Glutamatergic neuron (in vitro differentiated cells): ENCODE measurements at regions not wholly inside any gene's neighbourhood (a gene's known extent, or its start where the extent isn't known, plus 50 kb on each side); places are given as distances from the start of the nearest gene placed in this dataset.

ENCODE experiments used
- DNase-seq: peaks from one replicate; pipeline ENCODE4 v3.0.0; 2022
- H3K27ac Mint-ChIP-seq: one replicate; pipeline ENCODE4 v1.8.0; 2020; ENCODE audit warnings: mild to moderate bottlenecking, mixed read lengths, inconsistent platforms; ENCODE audit not compliant: unreplicated experiment
- H3K27me3 Mint-ChIP-seq: one replicate; pipeline ENCODE4 v1.8.0; 2020; ENCODE audit warnings: mild to moderate bottlenecking, moderate library complexity, mixed read lengths, inconsistent platforms; ENCODE audit not compliant: unreplicated experiment
- H3K36me3 Mint-ChIP-seq: one replicate; pipeline ENCODE4 v1.8.0; 2020; ENCODE audit warnings: mild to moderate bottlenecking, mixed read lengths, inconsistent platforms; ENCODE audit not compliant: unreplicated experiment
- H3K4me1 Mint-ChIP-seq: one replicate; pipeline ENCODE4 v1.8.0; 2020; ENCODE audit warnings: mild to moderate bottlenecking, low read depth, mixed read lengths, inconsistent platforms; ENCODE audit not compliant: unreplicated experiment
- H3K4me3 Mint-ChIP-seq: one replicate; pipeline ENCODE4 v1.8.0; 2020; ENCODE audit warnings: mild to moderate bottlenecking, mixed read lengths, inconsistent platforms; ENCODE audit not compliant: unreplicated experiment
- H3K9me3 Mint-ChIP-seq: one replicate; pipeline ENCODE4 v1.8.0; 2020; ENCODE audit warnings: mild to moderate bottlenecking, moderate library complexity, mixed read lengths, inconsistent platforms; ENCODE audit not compliant: unreplicated experiment
- CTCF ChIP-seq: fragments of 200-600 bp; sonication (generic); IDR thresholded peaks from one replicate; pipeline ENCODE4 v1.5.0; 2021; ENCODE audit not compliant: partially characterized antibody, unreplicated experiment

DNA sequence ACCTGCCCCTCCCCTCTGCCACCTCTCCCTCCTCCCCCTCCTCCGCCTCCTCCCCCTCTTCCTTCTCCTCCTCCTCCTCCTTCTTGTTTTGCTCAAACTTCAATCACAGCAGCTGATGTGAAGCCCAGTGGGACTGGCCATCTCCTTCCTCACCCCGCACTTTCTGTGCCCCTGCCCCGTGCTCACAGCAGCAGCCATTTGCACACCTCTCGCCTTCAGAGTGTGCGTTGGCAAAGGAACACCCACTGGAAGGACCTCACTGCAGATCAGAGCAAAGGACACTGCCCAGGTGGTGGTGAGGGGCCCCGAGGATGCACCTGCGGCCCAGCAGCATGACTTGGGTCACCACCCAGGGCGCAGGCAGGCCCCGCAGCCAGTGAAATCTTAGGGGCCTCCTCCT, 98.8 kb downstream of the SOX1 start:
- Mint-ChIP-seq H3K27me3 (peaks cover 12% of the 10 kb centered on the region), H3K4me3 (no peak overlapping the region), H3K4me1 (peaks cover 16% of the 10 kb centered on the region), H3K27ac (no peak overlapping the region), H3K9me3 (peaks cover 15% of the 10 kb centered on the region), H3K36me3 (peaks cover 12% of the 10 kb centered on the region)
- DNase-seq: peak; percentile 2
- TF ChIP-seq CTCF: no peak

DNA sequence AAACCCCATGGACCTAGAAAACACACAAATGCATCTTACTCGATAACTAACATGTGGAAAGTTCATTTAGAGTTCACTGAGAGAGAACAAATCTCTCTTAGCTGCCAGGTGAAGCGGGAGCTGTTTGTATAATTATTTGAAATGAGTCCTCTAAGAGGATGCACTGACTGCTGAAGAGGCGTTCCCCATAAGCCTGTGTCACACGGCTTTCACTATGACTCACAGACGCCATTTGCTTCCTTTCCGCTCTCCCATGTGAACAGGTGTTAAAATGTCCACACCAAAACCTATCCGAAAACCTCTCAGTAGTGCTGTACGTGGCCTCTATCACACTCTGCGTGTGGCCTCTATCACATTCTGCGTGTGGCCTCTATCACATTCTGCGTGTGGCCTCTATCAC, 101.8 kb downstream of the SOX1 start:
- H3K9me3 Mint-ChIP-seq: peaks cover 7% of the 10 kb centered on the region
- no peak for DNase-seq
- H3K4me1 Mint-ChIP-seq: peaks cover 6% of the 10 kb centered on the region
- H3K27ac Mint-ChIP-seq: no peak overlapping the region
- no peak overlapping the region for H3K4me3 Mint-ChIP-seq
- peaks cover 8% of the 10 kb centered on the region for H3K27me3 Mint-ChIP-seq
- H3K36me3 Mint-ChIP-seq: peaks cover 21% of the 10 kb centered on the region
- TF ChIP-seq CTCF: no peak

DNA sequence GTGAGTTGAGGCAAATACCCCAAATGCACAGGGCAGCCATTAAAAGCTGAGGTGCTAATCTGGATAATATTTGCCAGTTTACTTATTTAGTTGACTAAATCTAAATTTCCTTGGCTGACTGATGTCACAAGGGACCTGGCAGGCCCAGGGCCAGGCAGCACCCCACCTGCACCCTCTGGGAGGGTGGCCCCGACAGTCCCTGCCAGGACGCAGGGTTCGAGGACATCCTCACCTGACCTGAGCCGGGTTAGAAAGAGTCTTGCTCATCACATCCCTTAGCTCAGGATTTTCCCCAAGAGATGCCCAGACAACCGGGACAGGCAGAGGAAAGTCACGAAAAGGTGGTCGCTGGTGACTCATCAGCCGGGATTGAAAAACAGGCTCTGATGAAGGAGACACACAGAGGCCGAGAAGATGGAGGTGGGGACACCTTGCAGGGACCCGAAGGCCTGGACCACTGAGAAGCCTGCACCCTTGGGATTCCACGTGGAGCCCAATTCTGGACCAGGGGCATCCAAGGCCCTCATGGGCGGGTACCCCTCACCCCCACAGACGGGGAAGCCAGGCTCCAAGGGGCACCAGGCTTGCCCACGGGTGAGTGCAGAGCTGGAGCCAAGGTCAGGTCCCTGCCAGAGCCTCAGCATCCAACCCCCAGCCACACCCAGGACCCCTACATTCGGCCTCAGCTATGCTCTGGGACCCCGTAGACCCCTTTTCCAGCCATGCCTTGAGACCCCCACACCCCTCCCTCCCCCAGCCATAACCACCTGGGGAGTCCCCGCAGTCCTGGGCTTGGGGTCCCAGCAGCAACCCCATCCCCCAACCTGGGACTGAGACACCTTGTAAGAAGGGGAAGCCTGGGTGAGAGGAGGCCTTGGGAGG, 103.2 kb downstream of the SOX1 start:
- DNase-seq: no peak
- no peak for TF ChIP-seq CTCF
- Mint-ChIP-seq H3K9me3 (peaks cover 14% of the 10 kb centered on the region), H3K36me3 (peaks cover 26% of the 10 kb centered on the region), H3K27me3 (peaks cover 3% of the 10 kb centered on the region), H3K27ac (no peak overlapping the region), H3K4me1 (peaks cover 6% of the 10 kb centered on the region), H3K4me3 (no peak overlapping the region)

- Mint-ChIP-seq H3K27ac (no peak overlapping the region), H3K4me3 (no peak overlapping the region), H3K36me3 (peaks cover 26% of the 10 kb centered on the region), H3K27me3 (peaks cover 2% of the 10 kb centered on the region), H3K4me1 (peaks cover 6% of the 10 kb centered on the region), H3K9me3 (peaks cover 14% of the 10 kb centered on the region)
- TF ChIP-seq CTCF: no peak
- no peak for DNase-seq
Measured at GRCh38 chr13:112170823-112171569, 104.0 kb downstream of the SOX1 start.

DNA sequence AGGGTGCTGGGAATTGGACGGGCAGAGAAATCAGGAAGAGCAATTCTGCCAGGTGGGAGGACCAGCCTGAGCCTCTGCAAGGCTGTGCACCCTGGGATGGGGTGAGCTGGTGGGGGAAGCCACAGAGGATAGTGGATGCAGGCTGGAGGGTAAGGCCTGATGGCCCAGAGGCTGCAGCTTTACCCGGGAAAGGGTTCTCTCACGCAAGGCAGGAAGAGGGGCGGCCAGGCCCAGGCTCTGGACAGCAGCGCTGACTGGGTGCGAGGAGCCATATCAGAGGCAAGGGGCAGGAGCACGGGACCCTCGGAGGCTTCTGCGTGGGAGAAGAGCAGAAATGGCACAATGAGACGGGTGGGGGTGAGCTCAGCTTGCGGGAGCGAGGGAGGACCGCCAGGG, 104.6 kb downstream of the SOX1 start:
- DNase-seq: no peak
- H3K27me3 Mint-ChIP-seq: peaks cover 2% of the 10 kb centered on the region
- H3K27ac Mint-ChIP-seq: peak overlapping the region; percentile 5
- H3K36me3 Mint-ChIP-seq: peaks cover 26% of the 10 kb centered on the region
- no peak overlapping the region for H3K4me3 Mint-ChIP-seq
- no peak for TF ChIP-seq CTCF
- H3K4me1 Mint-ChIP-seq: peaks cover 6% of the 10 kb centered on the region
- H3K9me3 Mint-ChIP-seq: peaks cover 14% of the 10 kb centered on the region
